HCT116 (cell line): ENCODE measurements at regions not wholly inside any gene's neighbourhood (a gene's known extent, or its start where the extent isn't known, plus 50 kb on each side); places are given as distances from the start of the nearest gene placed in this dataset.

Source experiments
- CEBPB ChIP-seq: IDR thresholded peaks from 2 replicates; pipeline ENCODE4 v1.6.1; 2012; ENCODE audit warnings: low read depth
- EZH2 ChIP-seq: fragments of 200-600 bp; sonication (generic); IDR thresholded peaks from 2 replicates; pipeline ENCODE4 v1.6.1; 2017; ENCODE audit warnings: antibody characterized with exemption, mixed run types
- EZH2phosphoT487 ChIP-seq: fragments of 200-600 bp; IDR thresholded peaks from 2 replicates; pipeline ENCODE4 v1.6.1; 2018; ENCODE audit warnings: antibody characterized with exemption, borderline replicate concordance
- POLR2A ChIP-seq: IDR thresholded peaks from 2 replicates; pipeline ENCODE4 v1.7.0; 2011; ENCODE audit warnings: borderline replicate concordance; ENCODE audit not compliant: insufficient read depth, insufficient read length; ENCODE audit errors: extremely low read depth
- POLR2AphosphoS5 ChIP-seq: IDR thresholded peaks from 2 replicates; pipeline ENCODE4 v1.6.1; 2011; ENCODE audit warnings: mild to moderate bottlenecking, low read depth, low read length, moderate library complexity
- RAD21 ChIP-seq: IDR thresholded peaks from 2 replicates; pipeline ENCODE4 v1.6.1; 2012; ENCODE audit warnings: low read depth, mild to moderate bottlenecking
- SIN3A ChIP-seq: IDR thresholded peaks from 2 replicates; pipeline ENCODE4 v1.6.1; 2012; ENCODE audit warnings: low read depth
- SP1 ChIP-seq: IDR thresholded peaks from 2 replicates; pipeline ENCODE4 v1.6.1; 2012; ENCODE audit warnings: low read depth
- YY1 ChIP-seq: IDR thresholded peaks from 2 replicates; pipeline ENCODE4 v1.6.1; 2011; ENCODE audit warnings: low read length, low read depth, moderate library complexity, mild to moderate bottlenecking; ENCODE audit not compliant: insufficient replicate concordance; ENCODE audit errors: extremely low read depth
- ZFX ChIP-seq: fragments of 450-650 bp; IDR thresholded peaks from 2 replicates; pipeline ENCODE4 v1.6.1; 2017
- ZNF274 ChIP-seq: fragments of 200-500 bp; sonication (Bioruptor generic); IDR thresholded peaks from 2 replicates; pipeline ENCODE4 v1.6.1; 2014; ENCODE audit warnings: mild to moderate bottlenecking, low read depth, low read length, inconsistent platforms
- TF ChIP-seq, protein P1 (sequence below), 3 experiments: fragments of 200-600 bp in 1 of 3; sonication (generic) in 1 of 3; IDR thresholded peaks in 2 of 3; conservative IDR thresholded peaks in 1 of 3; 2 replicates each; pipeline ENCODE4 v1.5.1; 2012 to 2017; ENCODE audit warnings: low read depth in 2 of 3, low read length in 2 of 3, antibody characterized with exemption in 1 of 3, borderline replicate concordance in 1 of 3, control low read depth in 1 of 3, mild to moderate bottlenecking in 1 of 3, mixed read lengths in 1 of 3, mixed run types in 1 of 3, moderate library complexity in 1 of 3; ENCODE audit not compliant: insufficient read depth in 1 of 3
- TF ChIP-seq, protein P2 (sequence below): IDR thresholded peaks from 2 replicates; pipeline ENCODE4 v1.6.1; 2012

DNA sequence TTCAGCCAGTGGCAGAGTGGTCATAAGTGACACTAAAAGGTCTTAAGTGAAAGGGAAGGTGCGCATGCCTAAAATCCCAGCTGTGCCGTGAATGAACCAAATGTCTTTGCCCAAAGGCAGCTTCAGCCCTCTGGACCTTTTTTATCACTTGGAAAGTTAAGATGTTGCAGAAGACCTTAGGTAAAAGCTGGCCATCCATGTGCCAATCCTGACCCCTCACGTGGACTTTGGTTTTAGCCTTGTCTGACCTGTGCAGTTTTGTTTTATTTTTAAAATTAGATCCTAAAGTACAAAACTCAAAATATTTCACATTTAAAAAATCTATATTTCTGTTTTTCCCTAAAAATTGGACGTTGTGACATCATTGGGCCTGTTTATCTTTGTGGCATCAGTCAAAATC lies 429.5 kb downstream of the STK39 start:
- TF ChIP-seq, protein P1, sequence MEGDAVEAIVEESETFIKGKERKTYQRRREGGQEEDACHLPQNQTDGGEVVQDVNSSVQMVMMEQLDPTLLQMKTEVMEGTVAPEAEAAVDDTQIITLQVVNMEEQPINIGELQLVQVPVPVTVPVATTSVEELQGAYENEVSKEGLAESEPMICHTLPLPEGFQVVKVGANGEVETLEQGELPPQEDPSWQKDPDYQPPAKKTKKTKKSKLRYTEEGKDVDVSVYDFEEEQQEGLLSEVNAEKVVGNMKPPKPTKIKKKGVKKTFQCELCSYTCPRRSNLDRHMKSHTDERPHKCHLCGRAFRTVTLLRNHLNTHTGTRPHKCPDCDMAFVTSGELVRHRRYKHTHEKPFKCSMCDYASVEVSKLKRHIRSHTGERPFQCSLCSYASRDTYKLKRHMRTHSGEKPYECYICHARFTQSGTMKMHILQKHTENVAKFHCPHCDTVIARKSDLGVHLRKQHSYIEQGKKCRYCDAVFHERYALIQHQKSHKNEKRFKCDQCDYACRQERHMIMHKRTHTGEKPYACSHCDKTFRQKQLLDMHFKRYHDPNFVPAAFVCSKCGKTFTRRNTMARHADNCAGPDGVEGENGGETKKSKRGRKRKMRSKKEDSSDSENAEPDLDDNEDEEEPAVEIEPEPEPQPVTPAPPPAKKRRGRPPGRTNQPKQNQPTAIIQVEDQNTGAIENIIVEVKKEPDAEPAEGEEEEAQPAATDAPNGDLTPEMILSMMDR (IDR thresholded peaks at IDR 0.05 in 2 of 3, conservative IDR thresholded peaks at IDR 0.05 in 1 of 3; ENCODE audit: borderline replicate concordance in 1 of 3, insufficient read depth in 1 of 3, low read depth in 2 of 3, low read length in 2 of 3) = no peak
- no peak for TF ChIP-seq POLR2A
- no peak for TF ChIP-seq SIN3A
- TF ChIP-seq, protein P2, sequence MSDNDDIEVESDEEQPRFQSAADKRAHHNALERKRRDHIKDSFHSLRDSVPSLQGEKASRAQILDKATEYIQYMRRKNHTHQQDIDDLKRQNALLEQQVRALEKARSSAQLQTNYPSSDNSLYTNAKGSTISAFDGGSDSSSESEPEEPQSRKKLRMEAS = no peak
- no peak for TF ChIP-seq EZH2
- TF ChIP-seq RAD21 = no peak
- no peak for TF ChIP-seq CEBPB
- TF ChIP-seq POLR2AphosphoS5 = no peak
- TF ChIP-seq YY1 = no peak
- no peak for TF ChIP-seq ZNF274
- TF ChIP-seq SP1 = no peak
- TF ChIP-seq ZFX = no peak
- TF ChIP-seq EZH2phosphoT487 = no peak
